Glutamatergic neuron (in vitro differentiated cells): ENCODE measurements at regions not wholly inside any gene's neighbourhood (a gene's known extent, or its start where the extent isn't known, plus 50 kb on each side); places are given as distances from the start of the nearest gene placed in this dataset.
"Not testable (repeated sequence)": the region's sequence is repeated elsewhere in the genome, so short reads cannot be mapped to it uniquely, and the experiment has no call there.

Experiments
- DNase-seq: peaks from one replicate; pipeline ENCODE4 v3.0.0; 2022
- H3K27ac Mint-ChIP-seq: one replicate; pipeline ENCODE4 v1.8.0; 2020; ENCODE audit warnings: mild to moderate bottlenecking, mixed read lengths, inconsistent platforms; ENCODE audit not compliant: unreplicated experiment
- H3K27me3 Mint-ChIP-seq: one replicate; pipeline ENCODE4 v1.8.0; 2020; ENCODE audit warnings: mild to moderate bottlenecking, moderate library complexity, mixed read lengths, inconsistent platforms; ENCODE audit not compliant: unreplicated experiment
- H3K36me3 Mint-ChIP-seq: one replicate; pipeline ENCODE4 v1.8.0; 2020; ENCODE audit warnings: mild to moderate bottlenecking, mixed read lengths, inconsistent platforms; ENCODE audit not compliant: unreplicated experiment
- H3K4me1 Mint-ChIP-seq: one replicate; pipeline ENCODE4 v1.8.0; 2020; ENCODE audit warnings: mild to moderate bottlenecking, low read depth, mixed read lengths, inconsistent platforms; ENCODE audit not compliant: unreplicated experiment
- H3K4me3 Mint-ChIP-seq: one replicate; pipeline ENCODE4 v1.8.0; 2020; ENCODE audit warnings: mild to moderate bottlenecking, mixed read lengths, inconsistent platforms; ENCODE audit not compliant: unreplicated experiment
- H3K9me3 Mint-ChIP-seq: one replicate; pipeline ENCODE4 v1.8.0; 2020; ENCODE audit warnings: mild to moderate bottlenecking, moderate library complexity, mixed read lengths, inconsistent platforms; ENCODE audit not compliant: unreplicated experiment
- TF ChIP-seq, protein P1 (sequence below): fragments of 200-600 bp; sonication (generic); IDR thresholded peaks from one replicate; pipeline ENCODE4 v1.5.0; 2021; ENCODE audit not compliant: partially characterized antibody, unreplicated experiment

DNA sequence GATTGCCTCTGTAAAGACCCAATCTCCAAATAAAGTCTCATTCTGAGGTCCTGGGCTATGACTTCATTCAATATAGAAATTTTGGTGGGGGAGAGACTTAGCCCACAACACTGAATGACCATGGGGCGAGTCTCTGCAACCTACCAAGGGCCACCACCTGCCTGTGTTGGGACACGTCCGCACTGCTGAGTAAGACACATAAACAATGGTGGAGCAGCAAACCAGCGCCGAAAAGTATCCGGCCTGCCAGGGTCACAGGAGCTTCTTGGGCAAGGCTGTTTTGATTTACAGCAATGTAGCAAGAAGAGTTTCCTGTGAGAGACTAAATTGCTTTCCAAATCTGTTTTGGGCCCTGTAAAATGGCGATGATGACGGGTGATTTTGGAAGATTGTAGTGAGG lies 122.3 kb downstream of the SHANK2 start:
- Mint-ChIP-seq H3K9me3 (peaks cover 4% of the 10 kb centered on the region), H3K36me3 (no peaks in the 10 kb centered on the region), H3K27ac (no peak overlapping the region), H3K4me3 (no peak overlapping the region), H3K27me3 (peaks cover 5% of the 10 kb centered on the region), H3K4me1 (peaks cover 4% of the 10 kb centered on the region)
- TF ChIP-seq, protein P1, sequence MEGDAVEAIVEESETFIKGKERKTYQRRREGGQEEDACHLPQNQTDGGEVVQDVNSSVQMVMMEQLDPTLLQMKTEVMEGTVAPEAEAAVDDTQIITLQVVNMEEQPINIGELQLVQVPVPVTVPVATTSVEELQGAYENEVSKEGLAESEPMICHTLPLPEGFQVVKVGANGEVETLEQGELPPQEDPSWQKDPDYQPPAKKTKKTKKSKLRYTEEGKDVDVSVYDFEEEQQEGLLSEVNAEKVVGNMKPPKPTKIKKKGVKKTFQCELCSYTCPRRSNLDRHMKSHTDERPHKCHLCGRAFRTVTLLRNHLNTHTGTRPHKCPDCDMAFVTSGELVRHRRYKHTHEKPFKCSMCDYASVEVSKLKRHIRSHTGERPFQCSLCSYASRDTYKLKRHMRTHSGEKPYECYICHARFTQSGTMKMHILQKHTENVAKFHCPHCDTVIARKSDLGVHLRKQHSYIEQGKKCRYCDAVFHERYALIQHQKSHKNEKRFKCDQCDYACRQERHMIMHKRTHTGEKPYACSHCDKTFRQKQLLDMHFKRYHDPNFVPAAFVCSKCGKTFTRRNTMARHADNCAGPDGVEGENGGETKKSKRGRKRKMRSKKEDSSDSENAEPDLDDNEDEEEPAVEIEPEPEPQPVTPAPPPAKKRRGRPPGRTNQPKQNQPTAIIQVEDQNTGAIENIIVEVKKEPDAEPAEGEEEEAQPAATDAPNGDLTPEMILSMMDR = no peak
- no peak for DNase-seq

DNA sequence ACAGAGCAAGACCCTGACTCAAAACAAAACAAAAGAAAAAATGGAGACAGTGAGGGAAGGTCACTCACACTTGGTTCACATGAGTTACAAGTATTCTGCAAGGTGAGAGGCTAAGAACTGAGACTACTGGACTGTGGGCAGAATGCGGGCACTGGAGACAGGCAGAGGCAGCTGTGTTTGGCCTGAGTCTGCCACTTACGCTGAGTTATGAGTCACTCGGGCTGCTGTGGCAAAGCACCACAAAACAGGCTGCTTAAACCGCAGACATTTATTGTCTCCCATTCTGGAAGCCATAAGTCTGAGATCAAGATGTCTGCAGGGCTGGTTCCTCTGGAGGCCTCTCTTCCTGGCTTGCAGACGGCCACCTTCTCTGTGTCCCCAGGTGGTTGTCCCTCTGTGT lies 122.8 kb downstream of the SHANK2 start:
- Mint-ChIP-seq H3K36me3 (no peaks in the 10 kb centered on the region), H3K9me3 (peaks cover 1% of the 10 kb centered on the region), H3K4me1 (peaks cover 4% of the 10 kb centered on the region), H3K27me3 (peaks cover 5% of the 10 kb centered on the region), H3K4me3 (no peak overlapping the region), H3K27ac (no peak overlapping the region)
- TF ChIP-seq, protein P1 = no peak
- DNase-seq = no peak

DNA sequence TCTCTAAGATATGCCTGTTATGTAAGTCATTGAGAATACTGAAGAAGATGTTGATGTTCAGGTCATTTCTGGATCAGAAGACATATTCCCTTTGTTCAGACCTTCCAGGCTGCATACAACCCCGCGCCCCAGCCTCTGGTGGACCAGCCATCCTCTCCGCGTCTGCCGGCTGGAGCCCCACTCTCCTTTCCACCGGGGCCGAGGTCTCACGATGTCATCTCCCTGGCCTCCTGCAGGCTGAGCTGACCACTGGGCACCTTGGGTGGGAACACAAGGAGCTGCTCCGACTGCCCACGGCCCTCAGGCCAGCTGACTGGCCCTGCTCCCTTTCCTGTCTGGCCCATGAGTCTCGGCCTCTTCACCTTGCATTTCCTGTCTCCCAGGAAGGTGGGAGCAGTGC lies 124.6 kb downstream of the SHANK2 start:
- Mint-ChIP-seq H3K4me1 (peaks cover 4% of the 10 kb centered on the region), H3K27me3 (peaks cover 4% of the 10 kb centered on the region), H3K27ac (no peak overlapping the region), H3K9me3 (no peaks in the 10 kb centered on the region), H3K36me3 (peaks cover 5% of the 10 kb centered on the region), H3K4me3 (no peak overlapping the region)
- no peak for DNase-seq
- TF ChIP-seq, protein P1 = no peak

DNA sequence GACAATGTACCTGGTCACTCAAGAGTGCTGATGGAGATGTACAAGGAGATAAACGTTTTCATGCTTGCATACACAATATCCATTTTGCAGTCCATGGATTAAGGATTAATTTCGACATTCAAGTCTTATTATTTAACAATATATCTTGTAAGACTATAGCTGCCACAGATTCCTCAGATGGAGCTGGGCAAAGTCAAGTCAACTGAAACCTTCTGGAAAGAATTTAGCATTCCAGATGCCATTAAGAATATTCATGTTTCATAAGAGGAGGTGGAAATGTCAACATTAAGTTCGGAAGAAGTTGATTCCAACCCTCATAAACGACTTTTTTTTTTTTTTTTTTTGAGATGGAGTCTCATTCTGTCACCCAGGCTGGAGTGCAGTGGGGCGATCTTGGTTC lies 126.0 kb downstream of the SHANK2 start:
- H3K27me3 Mint-ChIP-seq, DNase-seq, H3K4me3 Mint-ChIP-seq, H3K4me1 Mint-ChIP-seq, H3K27ac Mint-ChIP-seq, H3K9me3 Mint-ChIP-seq, H3K36me3 Mint-ChIP-seq: not testable (repeated sequence)

DNA sequence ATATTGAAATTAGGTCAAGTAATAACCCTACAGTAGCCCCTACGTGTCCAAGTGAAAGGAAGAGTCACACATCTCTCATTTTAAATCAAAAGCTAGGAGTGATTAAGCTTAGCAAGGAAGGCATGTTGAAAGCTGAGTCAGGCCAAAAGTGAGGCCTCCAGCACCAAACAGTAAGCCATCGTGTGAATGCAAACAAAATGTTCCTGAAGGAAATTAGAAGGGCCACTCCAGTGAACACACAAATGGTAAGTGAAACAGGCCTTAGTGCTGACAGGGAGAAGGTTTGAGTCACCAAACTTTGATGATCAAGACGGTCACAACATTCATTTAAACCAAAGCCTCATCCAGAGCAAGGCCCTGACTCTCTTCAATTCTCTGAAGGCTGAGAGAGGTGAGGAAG lies 127.2 kb downstream of the SHANK2 start:
- H3K4me3 Mint-ChIP-seq = no peak overlapping the region
- H3K4me1 Mint-ChIP-seq = no peaks in the 10 kb centered on the region
- H3K36me3 Mint-ChIP-seq = peaks cover 5% of the 10 kb centered on the region
- no peak overlapping the region for H3K27ac Mint-ChIP-seq
- H3K9me3 Mint-ChIP-seq = no peaks in the 10 kb centered on the region
- no peak for DNase-seq
- TF ChIP-seq, protein P1 = no peak
- peaks cover 6% of the 10 kb centered on the region for H3K27me3 Mint-ChIP-seq

DNA sequence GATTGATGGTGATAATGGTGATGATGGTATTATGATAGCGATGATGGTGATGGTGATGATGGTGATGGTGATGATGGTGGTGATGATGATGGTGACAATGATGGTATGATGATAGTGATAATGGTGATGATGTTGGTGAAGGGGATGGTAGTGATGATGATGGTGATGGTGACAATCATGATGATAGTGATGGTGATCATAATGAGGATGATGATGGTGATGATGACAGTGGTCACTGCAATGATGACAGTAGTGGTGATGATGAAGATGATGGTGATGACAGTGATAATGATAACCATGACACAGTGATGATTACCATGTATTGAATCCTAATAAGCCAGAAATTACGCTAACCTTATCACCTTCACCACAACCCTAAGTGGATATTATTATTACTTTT lies 128.2 kb downstream of the SHANK2 start:
- Mint-ChIP-seq H3K9me3 (no peaks in the 10 kb centered on the region), H3K4me3 (no peak overlapping the region), H3K27ac (no peak overlapping the region), H3K4me1 (no peaks in the 10 kb centered on the region), H3K27me3 (peaks cover 3% of the 10 kb centered on the region), H3K36me3 (peaks cover 5% of the 10 kb centered on the region)
- TF ChIP-seq, protein P1 = no peak
- no peak for DNase-seq
